Spleen (tissue), 11 donors: ENCODE measurements at regions not wholly inside any gene's neighbourhood (a gene's known extent, or its start where the extent isn't known, plus 50 kb on each side); places are given as distances from the start of the nearest gene placed in this dataset.

Source experiments
- DNase-seq: peaks from one replicate; pipeline ENCODE4 v3.0.0-alpha.2; 2020
- H3K27ac ChIP-seq, 8 donors: fragments of 200-600 bp; sonication (generic) in 7 of 8; 1 replicate in 4 of 8; 2 replicates in 4 of 8; pipeline versions ENCODE4 v1.5.0 to v1.8.0; 2016 to 2021; ENCODE audit warnings: inconsistent platforms in 4 of 8, mild to moderate bottlenecking in 4 of 8, moderate library complexity in 1 of 8
- H3K27me3 ChIP-seq, 7 donors: fragments of 200-600 bp; sonication (generic) in 6 of 7; replicated peaks in 1 of 7; 1 replicate in 4 of 7; 2 replicates in 3 of 7; pipeline versions ENCODE4 v1.5.0 to v1.8.0; 2016 to 2021; ENCODE audit warnings: inconsistent platforms in 3 of 7, mild to moderate bottlenecking in 1 of 7
- H3K36me3 ChIP-seq, 6 donors: fragments of 200-600 bp; sonication (generic) in 5 of 6; 1 replicate in 4 of 6; 2 replicates in 2 of 6; pipeline versions ENCODE4 v1.5.0 to v1.8.0; 2016 to 2021; ENCODE audit warnings: inconsistent platforms in 2 of 6
- H3K4me1 ChIP-seq, 6 donors: fragments of 200-600 bp; sonication (generic) in 5 of 6; 1 replicate in 3 of 6; 2 replicates in 3 of 6; pipeline versions ENCODE4 v1.5.0 to v1.8.0; 2016 to 2021; ENCODE audit warnings: inconsistent platforms in 3 of 6
- H3K4me3 ChIP-seq, 8 donors: fragments of 200-600 bp; sonication (generic) in 7 of 8; 1 replicate in 4 of 8; 2 replicates in 4 of 8; pipeline versions ENCODE4 v1.5.0 to v1.8.0; 2016 to 2021; ENCODE audit warnings: inconsistent platforms in 4 of 8, mild to moderate bottlenecking in 4 of 8, moderate library complexity in 2 of 8
- H3K9me3 ChIP-seq, 8 donors: fragments of 200-600 bp; sonication (generic) in 7 of 8; 1 replicate in 4 of 8; 2 replicates in 4 of 8; pipeline versions ENCODE4 v1.5.0 to v1.8.0; 2016 to 2021; ENCODE audit warnings: inconsistent platforms in 4 of 8
- POLR2A ChIP-seq, 3 donors: fragments of 450-650 bp; IDR thresholded peaks; one replicate each; pipeline ENCODE4 v1.5.1; 2017; ENCODE audit warnings: antibody characterized with exemption in 3 of 3, mild to moderate bottlenecking in 1 of 3
- POLR2AphosphoS5 ChIP-seq, 3 donors: sonication (generic); formaldehyde crosslinking; IDR thresholded peaks; one replicate each; pipeline ENCODE4 v1.5.1; 2017; ENCODE audit warnings: antibody characterized with exemption in 3 of 3
- WGBS, 5 donors: extraction: QIAGEN DNeasy Blood & Tissue Kit in 3 of 5; methylation state at CpG; one replicate each; pipeline versions ENCODE4 v1.1.5 to v1.1.7; 2013 to 2018; 5-methylcytosine and 5-hydroxymethylcytosine counted together
- intact Hi-C: fragments of 100-400 bp; cut with DNase I; formaldehyde crosslinking; loops from one replicate; pipeline ENCODE4 v1.15.0; 2023; ENCODE audit warnings: low total_unique reads
- TF ChIP-seq, protein P1 (sequence below), 11 experiments: fragments of 200-600 bp in 7 of 11; fragments of 450-650 bp in 4 of 11; sonication (generic) in 4 of 11; IDR thresholded peaks in 8 of 11; conservative IDR thresholded peaks in 3 of 11; 1 replicate in 7 of 11; 2 replicates in 4 of 11; pipeline versions ENCODE4 v1.4.0 to v1.8.0; 2016 to 2021; ENCODE audit warnings: antibody characterized with exemption in 11 of 11, inconsistent platforms in 4 of 11, mild to moderate bottlenecking in 1 of 11
- donor health status: healthy with polysubstance abuse.
- donor health status: DM: no; HTN: no; CAD: no; lungs with moderate emphysema.
- donor health status: DM: no; HTN: no; CAD: no.
- donor health status: Bipolar disorder and iron deficiency.
- donor health status: healthy.
- donor health status: DM: no; HTN: no; CAD: no.
- donor health status: DM: yes; HTN: yes; CAD: no.

DNA sequence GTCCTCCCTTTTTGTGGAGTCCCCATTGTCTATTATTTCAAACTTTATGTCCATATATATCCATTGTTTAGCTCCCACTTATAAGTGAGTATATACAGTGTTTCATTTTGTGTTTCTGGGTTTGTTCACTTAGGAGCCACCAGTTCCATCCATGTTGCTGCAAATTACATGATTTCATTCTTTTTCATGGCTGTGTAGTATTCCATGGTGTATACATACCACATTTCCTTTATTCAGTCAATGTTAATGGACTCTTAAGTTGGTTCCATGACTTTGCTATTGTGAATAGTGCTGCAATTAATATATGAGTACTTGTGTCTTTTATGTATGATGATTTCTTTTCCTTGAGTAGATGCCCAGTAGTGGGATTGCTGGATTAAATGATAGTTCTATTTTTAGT is 329.1 kb downstream of the AR start:
- H3K4me3 ChIP-seq, result no peak overlapping the region
- DNase-seq, result no peak
- no peak overlapping the region for H3K27ac ChIP-seq
- no peaks in the 10 kb centered on the region for H3K27me3 ChIP-seq
- peaks cover 0 to 9% (median 0%) of the 10 kb centered on the region in 8 donors for H3K9me3 ChIP-seq
- intact Hi-C loops, result no loop called here
- no peaks in the 10 kb centered on the region for H3K36me3 ChIP-seq
- TF ChIP-seq POLR2A (IDR thresholded peaks at IDR 0.05), result no peak
- TF ChIP-seq, protein P1, sequence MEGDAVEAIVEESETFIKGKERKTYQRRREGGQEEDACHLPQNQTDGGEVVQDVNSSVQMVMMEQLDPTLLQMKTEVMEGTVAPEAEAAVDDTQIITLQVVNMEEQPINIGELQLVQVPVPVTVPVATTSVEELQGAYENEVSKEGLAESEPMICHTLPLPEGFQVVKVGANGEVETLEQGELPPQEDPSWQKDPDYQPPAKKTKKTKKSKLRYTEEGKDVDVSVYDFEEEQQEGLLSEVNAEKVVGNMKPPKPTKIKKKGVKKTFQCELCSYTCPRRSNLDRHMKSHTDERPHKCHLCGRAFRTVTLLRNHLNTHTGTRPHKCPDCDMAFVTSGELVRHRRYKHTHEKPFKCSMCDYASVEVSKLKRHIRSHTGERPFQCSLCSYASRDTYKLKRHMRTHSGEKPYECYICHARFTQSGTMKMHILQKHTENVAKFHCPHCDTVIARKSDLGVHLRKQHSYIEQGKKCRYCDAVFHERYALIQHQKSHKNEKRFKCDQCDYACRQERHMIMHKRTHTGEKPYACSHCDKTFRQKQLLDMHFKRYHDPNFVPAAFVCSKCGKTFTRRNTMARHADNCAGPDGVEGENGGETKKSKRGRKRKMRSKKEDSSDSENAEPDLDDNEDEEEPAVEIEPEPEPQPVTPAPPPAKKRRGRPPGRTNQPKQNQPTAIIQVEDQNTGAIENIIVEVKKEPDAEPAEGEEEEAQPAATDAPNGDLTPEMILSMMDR (IDR thresholded peaks at IDR 0.05 in 8 of 11, conservative IDR thresholded peaks at IDR 0.05 in 3 of 11), result no peak
- no peak for TF ChIP-seq POLR2AphosphoS5 (IDR thresholded peaks at IDR 0.05)
- no peaks in the 10 kb centered on the region for H3K4me1 ChIP-seq

DNA sequence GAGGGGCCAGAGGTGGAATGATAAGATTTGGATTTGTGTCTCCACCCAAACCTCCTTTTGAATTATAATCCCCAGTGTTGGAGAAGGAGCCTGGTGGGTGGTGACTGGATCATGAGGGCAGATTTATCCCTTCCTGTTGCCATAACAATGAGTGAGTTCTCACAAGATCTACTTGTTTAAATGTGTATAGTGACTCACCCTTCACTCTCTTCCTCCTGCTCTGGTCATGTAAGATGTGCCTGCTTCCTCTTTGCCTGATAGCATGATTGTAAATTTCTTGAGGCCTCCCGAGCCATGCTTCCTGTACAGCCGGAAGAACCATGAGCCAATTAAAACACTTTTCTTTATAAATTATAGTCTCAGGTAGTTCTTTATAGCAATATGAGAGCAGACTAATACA is 348.6 kb downstream of the AR start:
- Histone ChIP-seq H3K4me1 (no peaks in the 10 kb centered on the region), H3K9me3 (peaks cover 0 to 59% (median 16%) of the 10 kb centered on the region in 8 donors), H3K27me3 (no peaks in the 10 kb centered on the region), H3K36me3 (no peaks in the 10 kb centered on the region), H3K4me3 (no peak overlapping the region), H3K27ac (no peak overlapping the region)
- WGBS, 5 donors, result 28 to 62% (median 45%) methylated on average over 2 of the region's 2 CpGs
- TF ChIP-seq POLR2A (IDR thresholded peaks at IDR 0.05), result no peak
- TF ChIP-seq, protein P1 (IDR thresholded peaks at IDR 0.05 in 8 of 11, conservative IDR thresholded peaks at IDR 0.05 in 3 of 11), result no peak
- no peak for TF ChIP-seq POLR2AphosphoS5 (IDR thresholded peaks at IDR 0.05)
- intact Hi-C loops, result no loop called here
- DNase-seq, result no peak

DNA sequence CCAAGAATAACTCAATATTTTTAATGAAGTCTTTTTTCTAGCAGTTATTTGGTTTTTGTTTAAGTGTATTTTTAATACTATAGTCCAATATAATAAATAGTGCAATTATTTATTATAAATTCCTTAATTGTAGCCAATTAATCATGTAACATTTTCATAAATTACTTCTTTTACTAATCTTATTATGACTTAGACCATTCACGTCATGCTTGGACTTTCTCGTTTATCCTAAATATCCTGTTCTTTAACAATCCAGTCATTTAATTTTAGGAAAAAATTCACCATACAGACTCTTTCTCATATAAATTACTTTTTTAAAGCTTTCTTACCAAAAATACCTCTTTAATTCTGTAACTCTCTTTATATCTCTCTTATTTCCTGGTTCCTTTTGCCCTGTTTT is 350.1 kb downstream of the AR start:
- Histone ChIP-seq H3K4me3 (no peak overlapping the region), H3K36me3 (no peaks in the 10 kb centered on the region), H3K4me1 (no peaks in the 10 kb centered on the region), H3K27ac (no peak overlapping the region), H3K27me3 (no peaks in the 10 kb centered on the region), H3K9me3 (peaks cover 0 to 67% (median 19%) of the 10 kb centered on the region in 8 donors)
- TF ChIP-seq POLR2AphosphoS5 (IDR thresholded peaks at IDR 0.05) (no peak), POLR2A (IDR thresholded peaks at IDR 0.05) (no peak)
- TF ChIP-seq, protein P1 (IDR thresholded peaks at IDR 0.05 in 8 of 11, conservative IDR thresholded peaks at IDR 0.05 in 3 of 11), result no peak
- 76 to 100% (median 93%) methylated on average over 2 of the region's 2 CpGs for WGBS, 5 donors
- DNase-seq, result no peak
- intact Hi-C loops, result no loop called here

DNA sequence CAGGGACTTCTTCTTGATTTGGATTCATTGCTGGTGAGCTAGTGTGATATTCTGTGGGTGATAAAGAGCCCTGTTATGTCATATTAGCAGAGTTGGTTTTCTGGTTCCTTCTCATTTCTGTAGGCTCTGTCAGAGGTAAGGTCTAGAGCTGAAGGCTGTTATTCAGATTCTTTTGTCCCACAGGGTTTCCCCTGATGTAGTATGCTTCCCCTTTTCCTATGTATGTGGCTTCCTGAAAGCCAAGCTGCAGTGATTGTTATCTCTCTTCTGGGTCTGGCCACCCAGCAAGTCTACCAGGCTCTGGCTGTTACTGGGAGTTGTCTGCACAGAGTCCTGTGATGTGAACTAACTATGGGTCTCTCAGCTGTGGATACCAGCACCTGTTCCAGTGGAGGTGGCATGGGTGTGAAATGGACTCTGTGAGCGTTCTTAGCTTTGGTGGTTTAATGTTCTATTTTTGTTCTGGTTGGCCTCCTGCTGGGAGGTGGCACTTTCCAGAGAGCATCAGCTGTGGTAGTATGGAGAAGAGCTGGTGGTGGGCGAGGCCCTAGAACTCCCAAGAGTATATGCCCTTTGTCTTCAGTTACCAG is 373.7 kb downstream of the AR start:
- TF ChIP-seq, protein P1 (IDR thresholded peaks at IDR 0.05 in 8 of 11, conservative IDR thresholded peaks at IDR 0.05 in 3 of 11), result no peak
- TF ChIP-seq POLR2AphosphoS5 (IDR thresholded peaks at IDR 0.05) (no peak), POLR2A (IDR thresholded peaks at IDR 0.05) (no peak)
- Histone ChIP-seq H3K4me3 (no peak overlapping the region), H3K4me1 (no peaks in the 10 kb centered on the region), H3K9me3 (peaks cover 0 to 4% (median 0%) of the 10 kb centered on the region in 8 donors), H3K27ac (no peak overlapping the region), H3K36me3 (no peaks in the 10 kb centered on the region), H3K27me3 (no peaks in the 10 kb centered on the region)
- 33 to 56% (median 50%) methylated on average over 1 to 2 of the region's 2 CpGs for WGBS, 5 donors
- intact Hi-C loops, result no loop called here
- DNase-seq, result no peak
